HepG2 (cell line): ENCODE measurements at regions not wholly inside any gene's neighbourhood (a gene's known extent, or its start where the extent isn't known, plus 50 kb on each side); places are given as distances from the start of the nearest gene placed in this dataset.

Experiments
- CREM ChIP-seq, 2 experiments: sonication (generic) in 1 of 2; formaldehyde crosslinking in 1 of 2; IDR thresholded peaks; 2 replicates each; pipeline versions ENCODE4 v1.4.0 to v1.6.1; 2016 to 2020; ENCODE audit warnings: antibody characterized with exemption in 1 of 2, mild to moderate bottlenecking in 1 of 2, missing genetic modification reagents in 1 of 2
- EHMT2 ChIP-seq: fragments of 200-600 bp; sonication (generic); IDR thresholded peaks from 2 replicates; pipeline ENCODE4 v1.7.0; 2017; ENCODE audit warnings: antibody characterized with exemption, low read depth, low read length, borderline replicate concordance
- FOXO4 ChIP-seq: sonication (generic); formaldehyde crosslinking; conservative IDR thresholded peaks from 2 replicates; pipeline ENCODE4 v1.8.1; 2023; ENCODE audit warnings: missing genetic modification reagents
- HMGXB4 ChIP-seq, 2 experiments: sonication (generic) in 1 of 2; formaldehyde crosslinking in 1 of 2; IDR thresholded peaks; 2 replicates each; pipeline versions ENCODE4 v1.4.0 to v1.6.1; 2018 to 2020; ENCODE audit warnings: missing genetic modification reagents in 2 of 2, borderline replicate concordance in 1 of 2, low read depth in 1 of 2, mild to moderate bottlenecking in 1 of 2, missing biosample characterization in 1 of 2
- KLF6 ChIP-seq: IDR thresholded peaks from 2 replicates; pipeline ENCODE4 v1.8.0; 2016; ENCODE audit warnings: missing biosample characterization, missing genetic modification reagents
- LBX2 ChIP-seq: sonication (generic); formaldehyde crosslinking; IDR thresholded peaks from 2 replicates; pipeline ENCODE4 v1.5.0; 2020; ENCODE audit warnings: missing genetic modification reagents, mild to moderate bottlenecking, borderline replicate concordance
- MAZ ChIP-seq, 2 experiments: sonication (generic) in 1 of 2; formaldehyde crosslinking in 1 of 2; IDR thresholded peaks; 2 replicates each; pipeline versions ENCODE4 v1.5.0 to v1.6.1; 2012 to 2020; ENCODE audit warnings: low read depth in 2 of 2, mild to moderate bottlenecking in 2 of 2, borderline replicate concordance in 1 of 2, improper control_type of control experiment in 1 of 2, low read length in 1 of 2, missing genetic modification reagents in 1 of 2, moderate library complexity in 1 of 2
- PCBP1 ChIP-seq: fragments of 200-400 bp; formaldehyde crosslinking; IDR thresholded peaks from 2 replicates; pipeline ENCODE4 v1.6.1; 2017; ENCODE audit warnings: mild to moderate bottlenecking, low read depth, low read length, borderline replicate concordance
- SAP130 ChIP-seq: IDR thresholded peaks from 2 replicates; pipeline ENCODE4 v1.6.1; 2016; ENCODE audit warnings: low read depth
- SKI ChIP-seq: fragments of 450-650 bp; IDR thresholded peaks from one replicate; pipeline ENCODE4 v1.6.1; 2018; ENCODE audit warnings: mild to moderate bottlenecking; ENCODE audit not compliant: partially characterized antibody
- SPEN ChIP-seq: sonication (generic); formaldehyde crosslinking; IDR thresholded peaks from 2 replicates; pipeline ENCODE4 v1.5.1; 2020; ENCODE audit warnings: low read depth, mild to moderate bottlenecking, missing genetic modification reagents
- STAT6 ChIP-seq: sonication (generic); formaldehyde crosslinking; IDR thresholded peaks from 2 replicates; pipeline ENCODE4 v1.4.0; 2020; ENCODE audit warnings: missing genetic modification reagents, mild to moderate bottlenecking, borderline replicate concordance
- XRCC5 ChIP-seq: fragments of 200-400 bp; formaldehyde crosslinking; optimal IDR thresholded peaks from 2 replicates; pipeline ENCODE3; 2017; ENCODE audit warnings: mild to moderate bottlenecking, low read length
- ZBTB34 ChIP-seq: sonication (generic); formaldehyde crosslinking; IDR thresholded peaks from 2 replicates; pipeline ENCODE4 v1.8.0; 2022; ENCODE audit warnings: mild to moderate bottlenecking, missing genetic modification reagents
- ZNF503 ChIP-seq: sonication (generic); formaldehyde crosslinking; IDR thresholded peaks from 2 replicates; pipeline ENCODE4 v1.4.0; 2020; ENCODE audit warnings: missing genetic modification reagents
- ZNF577 ChIP-seq: sonication (generic); formaldehyde crosslinking; IDR thresholded peaks from 2 replicates; pipeline ENCODE4 v1.4.0; 2020; ENCODE audit warnings: mild to moderate bottlenecking, low read depth, missing genetic modification reagents, borderline replicate concordance

GRCh38 chr2:8599421-8600242 is 82.2 kb upstream of the ID2 start (continued):
- peak; percentile 16; the same call in 1 of the 2 replicates for TF ChIP-seq MAZ (IDR thresholded peaks at IDR 0.05; ENCODE audit: borderline replicate concordance, low read depth, low read length)
- TF ChIP-seq MAZ (CRISPR knock-in tag; IDR thresholded peaks at IDR 0.05; ENCODE audit: low read depth): no peak; the same call in 1 of the 2 replicates
- peak; percentile 85 for TF ChIP-seq SKI
- 0 out of 2 replicates have a peak, but pooled peaks have one; percentile 56 for TF ChIP-seq ZNF503 (CRISPR knock-in tag)
- TF ChIP-seq SAP130 (CRISPR knock-in tag): peak; percentile 55
- TF ChIP-seq SPEN (CRISPR knock-in tag): peak; percentile 84; the same call in 1 of the 2 replicates
- peak; percentile 26; the same call in 1 of the 2 replicates for TF ChIP-seq CREM (IDR thresholded peaks at IDR 0.05)
- no peak for TF ChIP-seq CREM (CRISPR knock-in tag; IDR thresholded peaks at IDR 0.05)
- no peak for TF ChIP-seq KLF6 (CRISPR knock-in tag)
- TF ChIP-seq HMGXB4 (CRISPR knock-in tag; IDR thresholded peaks at IDR 0.05; ENCODE audit: borderline replicate concordance in 1 of 2, low read depth in 1 of 2): peak in 1 of 2 experiments; percentile 32; a peak in 1 of 4 replicates
- peak; percentile 74 for TF ChIP-seq XRCC5
- peak; percentile 85; the same call in 1 of the 2 replicates for TF ChIP-seq PCBP1
- peak; percentile 89; the same call in 1 of the 2 replicates for TF ChIP-seq STAT6 (CRISPR knock-in tag)
- TF ChIP-seq ZBTB34 (CRISPR knock-in tag): no peak
- TF ChIP-seq FOXO4: no peak
- peak; percentile 55; the same call in 1 of the 2 replicates for TF ChIP-seq LBX2
- no peak for TF ChIP-seq EHMT2
- no peak for TF ChIP-seq ZNF577
